Progenitor cell of endocrine pancreas (in vitro differentiated cells): ENCODE measurements at regions not wholly inside any gene's neighbourhood (a gene's known extent, or its start where the extent isn't known, plus 50 kb on each side); places are given as distances from the start of the nearest gene placed in this dataset.

ENCODE experiments used
- DNase-seq: peaks from one replicate; pipeline ENCODE4 v3.0.0; 2021; ENCODE audit warnings: low spot score; ENCODE audit not compliant: unreplicated experiment
- H3K27ac Mint-ChIP-seq: 2 replicates; pipeline ENCODE4 v1.8.0; 2021; ENCODE audit warnings: mild to moderate bottlenecking, moderate library complexity, mixed read lengths
- H3K27me3 Mint-ChIP-seq: 2 replicates; pipeline ENCODE4 v1.8.0; 2021; ENCODE audit warnings: mixed read lengths
- H3K36me3 Mint-ChIP-seq: 2 replicates; pipeline ENCODE4 v1.8.0; 2022; ENCODE audit warnings: mixed read lengths; ENCODE audit not compliant: insufficient read depth
- H3K4me1 Mint-ChIP-seq: 2 replicates; pipeline ENCODE4 v1.8.0; 2021; ENCODE audit warnings: low read depth, mixed read lengths
- H3K4me3 Mint-ChIP-seq: 2 replicates; pipeline ENCODE4 v1.8.0; 2021; ENCODE audit warnings: low read depth, mild to moderate bottlenecking, moderate library complexity, mixed read lengths
- H3K9me3 Mint-ChIP-seq: 2 replicates; pipeline ENCODE4 v1.8.0; 2021; ENCODE audit warnings: low read depth, mixed read lengths
- TF ChIP-seq, protein P1 (sequence below): fragments of 200-600 bp; sonication (generic); IDR thresholded peaks from one replicate; pipeline ENCODE4 v1.5.0; 2021; ENCODE audit warnings: antibody characterized with exemption, mild to moderate bottlenecking; ENCODE audit not compliant: unreplicated experiment

DNA sequence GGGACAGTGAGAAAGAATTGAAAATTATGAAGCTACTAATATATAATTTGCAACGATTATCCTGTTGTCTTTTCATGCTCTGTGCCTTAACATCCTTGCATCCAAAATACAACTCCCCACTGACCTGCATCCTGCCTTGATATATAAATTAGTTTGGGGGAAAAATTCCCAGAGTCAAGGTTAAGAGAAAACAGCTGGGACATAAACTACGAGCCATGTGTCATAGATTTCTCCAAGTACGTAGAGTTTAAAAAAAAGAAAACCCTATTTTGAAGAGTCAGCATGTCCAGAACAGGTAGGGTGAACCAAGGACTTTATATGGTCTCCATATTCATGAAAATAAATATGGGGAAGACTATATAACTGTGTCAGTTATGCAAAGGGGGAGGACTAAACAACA lies 123.8 kb upstream of the MARCKS start:
- H3K36me3 Mint-ChIP-seq = no peaks in the 10 kb centered on the region
- TF ChIP-seq, protein P1, sequence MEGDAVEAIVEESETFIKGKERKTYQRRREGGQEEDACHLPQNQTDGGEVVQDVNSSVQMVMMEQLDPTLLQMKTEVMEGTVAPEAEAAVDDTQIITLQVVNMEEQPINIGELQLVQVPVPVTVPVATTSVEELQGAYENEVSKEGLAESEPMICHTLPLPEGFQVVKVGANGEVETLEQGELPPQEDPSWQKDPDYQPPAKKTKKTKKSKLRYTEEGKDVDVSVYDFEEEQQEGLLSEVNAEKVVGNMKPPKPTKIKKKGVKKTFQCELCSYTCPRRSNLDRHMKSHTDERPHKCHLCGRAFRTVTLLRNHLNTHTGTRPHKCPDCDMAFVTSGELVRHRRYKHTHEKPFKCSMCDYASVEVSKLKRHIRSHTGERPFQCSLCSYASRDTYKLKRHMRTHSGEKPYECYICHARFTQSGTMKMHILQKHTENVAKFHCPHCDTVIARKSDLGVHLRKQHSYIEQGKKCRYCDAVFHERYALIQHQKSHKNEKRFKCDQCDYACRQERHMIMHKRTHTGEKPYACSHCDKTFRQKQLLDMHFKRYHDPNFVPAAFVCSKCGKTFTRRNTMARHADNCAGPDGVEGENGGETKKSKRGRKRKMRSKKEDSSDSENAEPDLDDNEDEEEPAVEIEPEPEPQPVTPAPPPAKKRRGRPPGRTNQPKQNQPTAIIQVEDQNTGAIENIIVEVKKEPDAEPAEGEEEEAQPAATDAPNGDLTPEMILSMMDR = no peak
- peaks cover 16% of the 10 kb centered on the region for H3K4me1 Mint-ChIP-seq
- DNase-seq = no peak
- no peaks in the 10 kb centered on the region for H3K27me3 Mint-ChIP-seq
- no peak overlapping the region for H3K4me3 Mint-ChIP-seq
- no peak overlapping the region for H3K27ac Mint-ChIP-seq
- no peaks in the 10 kb centered on the region for H3K9me3 Mint-ChIP-seq

DNA sequence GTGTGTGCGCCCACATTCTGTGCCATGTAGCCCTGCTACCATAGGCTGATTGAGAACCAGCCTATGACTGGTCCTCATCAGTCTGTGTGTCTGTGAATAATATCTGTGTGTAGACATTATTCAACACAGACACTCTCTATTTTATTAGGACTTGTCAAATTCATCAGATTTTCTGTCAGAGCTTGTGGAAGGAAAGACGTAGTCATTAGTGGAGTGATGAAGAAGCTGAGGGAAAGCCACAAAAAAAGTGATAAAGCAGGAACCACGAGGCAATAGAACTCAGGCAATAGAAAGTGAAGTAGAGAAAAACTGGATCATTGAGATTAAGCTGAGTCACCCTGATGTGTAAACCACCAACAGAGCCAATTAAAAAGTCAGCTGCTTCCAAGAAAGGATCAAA lies 122.2 kb upstream of the MARCKS start:
- Mint-ChIP-seq H3K9me3 (no peaks in the 10 kb centered on the region), H3K27ac (no peak overlapping the region)

DNA sequence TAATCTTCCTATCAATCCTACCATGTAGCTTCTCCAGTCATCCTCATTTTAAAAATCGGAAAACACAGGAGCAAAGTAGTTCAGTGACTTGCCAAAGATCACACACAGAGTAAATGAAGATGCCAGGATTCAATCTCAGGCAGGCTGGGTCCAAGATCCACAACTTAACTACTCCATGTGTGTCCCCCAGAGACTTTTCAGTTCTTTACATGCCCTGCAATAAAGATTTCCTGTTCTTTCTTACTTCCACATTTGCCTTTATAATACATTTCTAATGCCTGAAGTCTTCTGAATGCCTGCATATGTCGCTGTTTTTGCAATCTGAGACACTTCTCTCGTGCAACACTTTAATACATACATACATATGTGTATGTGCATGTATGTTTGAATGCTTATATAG lies 121.7 kb upstream of the MARCKS start:
- H3K36me3 Mint-ChIP-seq = no peaks in the 10 kb centered on the region
- DNase-seq = no peak
- H3K9me3 Mint-ChIP-seq = no peaks in the 10 kb centered on the region
- H3K4me3 Mint-ChIP-seq = no peak overlapping the region
- no peak overlapping the region for H3K27ac Mint-ChIP-seq
- H3K4me1 Mint-ChIP-seq = peaks cover 16% of the 10 kb centered on the region
- TF ChIP-seq, protein P1 = no peak
- no peaks in the 10 kb centered on the region for H3K27me3 Mint-ChIP-seq

More for the DNA sequence above, 122.2 kb upstream of the MARCKS start:
- TF ChIP-seq, protein P1 = no peak
- Mint-ChIP-seq H3K4me1 (peaks cover 16% of the 10 kb centered on the region), H3K4me3 (no peak overlapping the region), H3K27me3 (no peaks in the 10 kb centered on the region), H3K36me3 (no peaks in the 10 kb centered on the region)
- no peak for DNase-seq

DNA sequence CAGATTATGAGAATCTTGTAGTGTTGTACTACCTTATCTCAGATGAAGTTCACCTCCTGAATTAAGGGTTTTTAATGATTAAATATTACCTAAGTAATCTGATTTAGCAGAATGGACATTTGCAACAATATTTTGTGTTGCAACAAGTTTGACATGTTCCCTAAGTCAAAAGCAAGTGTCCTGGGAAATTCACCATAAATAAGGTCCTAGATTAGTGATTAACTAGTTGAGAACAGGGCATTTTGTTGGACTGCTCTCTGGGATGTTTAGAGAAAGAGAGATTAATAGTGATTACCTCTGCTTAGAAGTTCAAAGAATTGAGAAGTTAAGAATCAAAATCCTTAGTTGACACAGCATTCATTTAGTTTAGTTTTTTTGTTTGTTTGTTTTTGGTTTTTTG lies 120.2 kb upstream of the MARCKS start:
- Mint-ChIP-seq H3K4me3 (no peak overlapping the region), H3K27me3 (no peaks in the 10 kb centered on the region)

DNA sequence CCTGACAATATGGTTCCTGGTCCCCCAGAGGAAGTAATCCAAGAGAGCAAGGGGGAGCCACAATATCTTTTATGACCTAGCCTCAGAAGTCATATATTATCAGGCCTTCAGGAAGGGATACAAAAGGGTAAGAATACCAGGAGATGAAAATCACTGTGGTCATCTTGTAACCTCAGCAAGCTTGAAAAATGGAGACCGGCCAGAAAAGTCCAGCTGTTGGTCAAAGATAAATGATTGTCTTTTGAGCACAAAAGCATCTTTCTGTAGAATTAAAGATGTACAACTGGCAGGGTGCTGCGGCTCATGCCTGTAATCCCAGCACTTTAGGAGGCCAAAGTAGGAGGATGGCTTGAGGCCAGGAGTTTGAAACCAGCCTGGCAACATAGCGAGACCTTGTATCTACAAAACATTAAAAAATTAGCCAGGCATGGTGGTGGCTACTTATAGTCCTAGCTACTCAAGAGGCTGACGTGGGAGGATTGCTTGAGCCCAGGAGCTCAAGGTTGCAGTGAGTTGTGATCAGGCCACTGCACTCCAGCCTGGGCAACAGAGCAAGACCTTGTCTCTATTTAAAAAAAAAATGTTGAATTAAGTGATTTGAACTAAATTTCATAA lies 118.0 kb upstream of the MARCKS start:
- H3K36me3 Mint-ChIP-seq = no peaks in the 10 kb centered on the region
- H3K27ac Mint-ChIP-seq = no peak overlapping the region
- H3K27me3 Mint-ChIP-seq = no peaks in the 10 kb centered on the region
- TF ChIP-seq, protein P1 = no peak
- H3K9me3 Mint-ChIP-seq = no peaks in the 10 kb centered on the region
- DNase-seq = no peak
- peaks cover 5% of the 10 kb centered on the region for H3K4me1 Mint-ChIP-seq
- no peak overlapping the region for H3K4me3 Mint-ChIP-seq

More for the DNA sequence above, 120.2 kb upstream of the MARCKS start:
- DNase-seq = no peak
- peaks cover 12% of the 10 kb centered on the region for H3K4me1 Mint-ChIP-seq
- H3K27ac Mint-ChIP-seq = no peak overlapping the region
- no peaks in the 10 kb centered on the region for H3K36me3 Mint-ChIP-seq
- TF ChIP-seq, protein P1 = no peak
- H3K9me3 Mint-ChIP-seq = no peaks in the 10 kb centered on the region
